NCI-H69 (cell line): ENCODE measurements at regions not wholly inside any gene's neighbourhood (a gene's known extent, or its start where the extent isn't known, plus 50 kb on each side); places are given as distances from the start of the nearest gene placed in this dataset.
A peak's percentile ranks its signal among the peaks of the same experiment; 100 is the strongest.

Experiments used
- DNase-seq: peaks from one replicate; lab custom pipeline; 2025; lab: John Stamatoyannopoulos, UW

GRCh38 chr10:10520491-10521385, 496.9 kb upstream of the CELF2 start:
- DNase-seq: peak; percentile 23

- DNase-seq: no peak
Measured at GRCh38 chr10:10526846-10527245, 490.8 kb upstream of the CELF2 start.

GRCh38 chr10:10527861-10528562, 489.7 kb upstream of the CELF2 start:
- no peak for DNase-seq

GRCh38 chr10:10528563-10528910, 489.1 kb upstream of the CELF2 start:
- no peak for DNase-seq

- no peak for DNase-seq
Measured at GRCh38 chr10:10530313-10530712, 487.4 kb upstream of the CELF2 start.

- no peak for DNase-seq
Measured at GRCh38 chr10:10532236-10532635, 485.4 kb upstream of the CELF2 start.

GRCh38 chr10:10532826-10533225, 484.8 kb upstream of the CELF2 start:
- no peak for DNase-seq

- no peak for DNase-seq
Measured at GRCh38 chr10:10533437-10533836, 484.2 kb upstream of the CELF2 start.

GRCh38 chr10:10538326-10538725, 479.3 kb upstream of the CELF2 start:
- DNase-seq: no peak

- no peak for DNase-seq
Measured at GRCh38 chr10:10540398-10540797, 477.3 kb upstream of the CELF2 start.

- no peak for DNase-seq
Measured at GRCh38 chr10:10542477-10542876, 475.2 kb upstream of the CELF2 start.

GRCh38 chr10:10544890-10545289, 472.8 kb upstream of the CELF2 start:
- no peak for DNase-seq

- DNase-seq: no peak
Measured at GRCh38 chr10:10545771-10546170, 471.9 kb upstream of the CELF2 start.

- peak; percentile 15 for DNase-seq
Measured at GRCh38 chr10:10551596-10552301, 465.9 kb upstream of the CELF2 start.

GRCh38 chr10:10552948-10553347, 464.7 kb upstream of the CELF2 start:
- peak; percentile 0 for DNase-seq

- no peak for DNase-seq
Measured at GRCh38 chr10:10564081-10564794, 453.4 kb upstream of the CELF2 start.

GRCh38 chr10:10576937-10577336, 440.7 kb upstream of the CELF2 start:
- DNase-seq: no peak

GRCh38 chr10:10579709-10580108, 438.0 kb upstream of the CELF2 start:
- no peak for DNase-seq

- DNase-seq: no peak
Measured at GRCh38 chr10:10584161-10584560, 433.5 kb upstream of the CELF2 start.

- DNase-seq: no peak
Measured at GRCh38 chr10:10587744-10588393, 429.8 kb upstream of the CELF2 start.

GRCh38 chr10:10589540-10590303, 427.9 kb upstream of the CELF2 start:
- no peak for DNase-seq
